CD4-positive, alpha-beta memory T cell (primary cell): ENCODE measurements at regions not wholly inside any gene's neighbourhood (a gene's known extent, or its start where the extent isn't known, plus 50 kb on each side); places are given as distances from the start of the nearest gene placed in this dataset.

Source experiments
- CTCF ChIA-PET: fragments of 350-600 bp; sonication (Branson Sonifier 250); formaldehyde crosslinking; loops from one replicate; lab custom pipeline; 2021; ENCODE audit warnings: inconsistent platforms; ENCODE audit not compliant: partially characterized antibody; lab: Charles Lee
- POLR2A ChIA-PET: fragments of 350-600 bp; sonication (Branson Sonifier 250); formaldehyde crosslinking; loops from one replicate; lab custom pipeline; 2021; ENCODE audit not compliant: partially characterized antibody; lab: Charles Lee
- DNase-seq, 5 donors: peaks; one replicate each; pipeline versions ENCODE4 v3.0.0 to v3.0.0-alpha.2; 2020 to 2022; ENCODE audit warnings: mixed read lengths in 1 of 5
- H3K27ac ChIP-seq: one replicate; pipeline ENCODE4 v1.7.0; 2013; ENCODE audit warnings: low read depth, low read length
- H3K27me3 ChIP-seq: 2 replicates; pipeline ENCODE4 v1.7.0; 2013; ENCODE audit warnings: mild to moderate bottlenecking, low read length, moderate library complexity; ENCODE audit not compliant: insufficient read depth
- H3K36me3 ChIP-seq: 2 replicates; pipeline ENCODE4 v1.7.0; 2013; ENCODE audit warnings: mild to moderate bottlenecking, low read length, moderate library complexity; ENCODE audit not compliant: insufficient read depth
- H3K4me1 ChIP-seq: 2 replicates; pipeline ENCODE4 v1.7.0; 2013; ENCODE audit warnings: mild to moderate bottlenecking, low read length, moderate library complexity; ENCODE audit not compliant: insufficient read depth
- H3K4me3 ChIP-seq, 2 donors: one replicate each; pipeline ENCODE4 v1.7.0; 2013; ENCODE audit warnings: low read length in 2 of 2, mild to moderate bottlenecking in 1 of 2
- H3K9me3 ChIP-seq, 2 donors: one replicate each; pipeline ENCODE4 v1.7.0; 2013; ENCODE audit warnings: low read length in 2 of 2, control low read depth in 1 of 2; ENCODE audit not compliant: control insufficient read depth in 1 of 2
- H3K27ac Mint-ChIP-seq, 7 donors: one replicate each; pipeline ENCODE4 v1.8.0; 2020 to 2021; ENCODE audit warnings: mixed read lengths in 7 of 7, mild to moderate bottlenecking in 6 of 7, inconsistent platforms in 3 of 7, moderate library complexity in 3 of 7
- H3K27me3 Mint-ChIP-seq, 2 donors: one replicate each; pipeline ENCODE4 v1.8.0; 2020 to 2021; ENCODE audit warnings: mixed read lengths in 2 of 2
- H3K36me3 Mint-ChIP-seq, 2 donors: one replicate each; pipeline ENCODE4 v1.8.0; 2020 to 2021; ENCODE audit warnings: mixed read lengths in 2 of 2, inconsistent platforms in 1 of 2, mild to moderate bottlenecking in 1 of 2
- H3K4me1 Mint-ChIP-seq, 4 donors: one replicate each; pipeline ENCODE4 v1.8.0; 2020 to 2021; ENCODE audit warnings: mixed read lengths in 4 of 4, mild to moderate bottlenecking in 1 of 4
- H3K4me3 Mint-ChIP-seq, 8 donors: one replicate each; pipeline ENCODE4 v1.8.0; 2020 to 2021; ENCODE audit warnings: mixed read lengths in 8 of 8, mild to moderate bottlenecking in 7 of 8, moderate library complexity in 6 of 8, inconsistent platforms in 3 of 8
- H3K9me3 Mint-ChIP-seq, 8 donors: one replicate each; pipeline ENCODE4 v1.8.0; 2020 to 2021; ENCODE audit warnings: mixed read lengths in 8 of 8, mild to moderate bottlenecking in 5 of 8, inconsistent platforms in 3 of 8, moderate library complexity in 1 of 8
- intact Hi-C: fragments of 100-400 bp; cut with micrococcal nuclease; formaldehyde crosslinking; loops from one replicate; pipeline ENCODE4 v1.15.1; 2023

DNA sequence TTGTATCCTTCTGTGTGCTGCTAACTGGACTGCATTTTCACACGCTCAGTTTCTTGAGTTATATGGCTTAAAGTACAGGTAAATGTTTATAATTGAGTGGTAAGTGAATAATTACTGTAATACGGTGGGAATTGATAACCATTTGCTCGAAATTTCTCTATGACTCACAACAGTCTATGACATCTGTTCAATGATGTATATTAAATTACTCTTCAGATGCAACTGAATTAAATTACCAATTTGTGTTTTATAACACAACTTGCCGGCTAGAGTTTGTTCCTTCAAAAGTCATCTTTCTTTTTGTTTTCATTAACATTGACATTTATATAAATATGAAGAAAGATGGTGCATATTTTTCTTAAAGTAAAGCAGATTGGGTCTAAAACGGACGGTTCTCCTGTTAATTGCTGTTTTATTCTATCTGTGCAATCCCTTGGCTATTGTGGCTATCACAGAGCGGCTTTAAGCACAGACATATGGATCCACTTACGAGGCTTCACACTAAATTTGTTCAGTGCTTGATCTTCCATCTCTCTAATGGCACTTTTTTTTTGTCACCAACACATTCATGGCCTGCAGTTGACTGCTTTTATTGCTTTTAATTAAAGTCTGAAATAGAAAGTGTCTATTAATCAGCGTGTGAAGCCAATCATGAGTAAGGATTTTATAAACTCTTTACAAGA lies 1291.6 kb upstream of the SLC10A2 start:
- Mint-ChIP-seq H3K9me3 (peaks cover 0 to 7% (median 2%) of the 10 kb centered on the region in 8 donors), H3K36me3 (no peaks in the 10 kb centered on the region), H3K4me1 (no peaks in the 10 kb centered on the region), H3K27me3 (no peaks in the 10 kb centered on the region), H3K27ac (no peak overlapping the region), H3K4me3 (no peak overlapping the region)
- H3K27me3 ChIP-seq = no peaks in the 10 kb centered on the region
- ChIA-PET POLR2A (no interaction called here), CTCF (interaction anchor here (0.6 kb wide), 1 partner anchor 485 kb away, joined by 3 read pairs; no protein-coding TSS in a partner anchor)
- no peak for DNase-seq
- no peaks in the 10 kb centered on the region for H3K36me3 ChIP-seq
- intact Hi-C loops = no loop called here
- no peak overlapping the region for H3K4me3 ChIP-seq
- no peak overlapping the region for H3K27ac ChIP-seq
- H3K4me1 ChIP-seq = no peaks in the 10 kb centered on the region
- no peaks in the 10 kb centered on the region for H3K9me3 ChIP-seq

- Mint-ChIP-seq H3K36me3 (no peaks in the 10 kb centered on the region), H3K4me3 (no peak overlapping the region), H3K9me3 (peaks cover 0 to 7% (median 2%) of the 10 kb centered on the region in 8 donors), H3K4me1 (no peaks in the 10 kb centered on the region), H3K27ac (no peak overlapping the region), H3K27me3 (no peaks in the 10 kb centered on the region)
- CTCF ChIA-PET = no interaction called here
- H3K36me3 ChIP-seq = no peaks in the 10 kb centered on the region
- DNase-seq = no peak
- H3K9me3 ChIP-seq = no peaks in the 10 kb centered on the region
- no peak overlapping the region for H3K27ac ChIP-seq
- no peak overlapping the region for H3K4me3 ChIP-seq
- POLR2A ChIA-PET = no interaction called here
- intact Hi-C loops = no loop called here
- no peaks in the 10 kb centered on the region for H3K27me3 ChIP-seq
- no peaks in the 10 kb centered on the region for H3K4me1 ChIP-seq
Observed at GRCh38 chr13:104357174-104357573, 1291.0 kb upstream of the SLC10A2 start.

GRCh38 chr13:104355041-104355670 lies 1288.9 kb upstream of the SLC10A2 start:
- Mint-ChIP-seq H3K27me3 (no peaks in the 10 kb centered on the region), H3K4me3 (no peak overlapping the region)

GRCh38 chr13:104327211-104327610 lies 1261.0 kb upstream of the SLC10A2 start:
- POLR2A ChIA-PET = no interaction called here
- CTCF ChIA-PET = no interaction called here
- DNase-seq = no peak

More at GRCh38 chr13:104355041-104355670, 1288.9 kb upstream of the SLC10A2 start:
- CTCF ChIA-PET = no interaction called here
- Histone ChIP-seq H3K4me1 (no peaks in the 10 kb centered on the region), H3K27ac (no peak overlapping the region), H3K36me3 (no peaks in the 10 kb centered on the region), H3K4me3 (no peak overlapping the region), H3K27me3 (no peaks in the 10 kb centered on the region), H3K9me3 (no peaks in the 10 kb centered on the region)
- POLR2A ChIA-PET = no interaction called here
- Mint-ChIP-seq H3K4me1 (no peaks in the 10 kb centered on the region), H3K9me3 (peaks cover 0 to 12% (median 3%) of the 10 kb centered on the region in 8 donors), H3K27ac (no peak overlapping the region), H3K36me3 (no peaks in the 10 kb centered on the region)
- no peak for DNase-seq
- intact Hi-C loops = no loop called here

GRCh38 chr13:104326523-104326922 lies 1260.3 kb upstream of the SLC10A2 start:
- Mint-ChIP-seq H3K4me3 (no peak overlapping the region), H3K27ac (no peak overlapping the region), H3K27me3 (no peaks in the 10 kb centered on the region), H3K9me3 (peaks cover 0 to 7% (median under 1%) of the 10 kb centered on the region in 8 donors), H3K4me1 (no peaks in the 10 kb centered on the region), H3K36me3 (no peaks in the 10 kb centered on the region)
- Histone ChIP-seq H3K4me1 (no peaks in the 10 kb centered on the region), H3K27ac (no peak overlapping the region), H3K27me3 (no peaks in the 10 kb centered on the region), H3K36me3 (no peaks in the 10 kb centered on the region), H3K4me3 (no peak overlapping the region), H3K9me3 (no peaks in the 10 kb centered on the region)
- CTCF ChIA-PET = no interaction called here
- intact Hi-C loops = no loop called here
- no peak for DNase-seq
- POLR2A ChIA-PET = no interaction called here

More at GRCh38 chr13:104327211-104327610, 1261.0 kb upstream of the SLC10A2 start:
- Histone ChIP-seq H3K9me3 (no peaks in the 10 kb centered on the region), H3K4me3 (no peak overlapping the region), H3K27ac (no peak overlapping the region), H3K4me1 (no peaks in the 10 kb centered on the region), H3K36me3 (no peaks in the 10 kb centered on the region), H3K27me3 (no peaks in the 10 kb centered on the region)
- Mint-ChIP-seq H3K27me3 (no peaks in the 10 kb centered on the region), H3K9me3 (peaks cover 0 to 7% (median 2%) of the 10 kb centered on the region in 8 donors), H3K36me3 (no peaks in the 10 kb centered on the region), H3K4me3 (no peak overlapping the region), H3K4me1 (no peaks in the 10 kb centered on the region), H3K27ac (no peak overlapping the region)
- intact Hi-C loops = no loop called here

DNA sequence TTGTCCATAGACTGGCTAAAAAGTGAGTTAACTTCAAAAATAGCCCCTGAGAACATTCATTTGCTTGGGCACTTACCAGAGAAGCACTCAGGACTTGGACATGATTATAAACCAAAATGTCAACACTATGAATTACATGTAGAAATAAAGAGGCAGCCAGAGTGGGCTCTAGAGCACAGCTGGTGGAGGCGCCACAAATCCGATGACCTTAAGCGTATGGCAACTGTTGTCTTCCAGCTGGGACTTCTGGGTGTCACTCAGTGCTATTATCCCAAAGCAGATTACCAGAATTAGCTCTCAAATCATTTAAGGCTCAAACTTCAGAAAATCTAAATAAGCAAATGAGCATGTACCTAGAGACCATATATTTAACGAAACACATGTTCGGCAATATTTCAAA lies 1255.5 kb upstream of the SLC10A2 start:
- DNase-seq = no peak
- no peak overlapping the region for H3K4me3 Mint-ChIP-seq
- H3K36me3 ChIP-seq = no peaks in the 10 kb centered on the region
- ChIA-PET POLR2A (no interaction called here), CTCF (no interaction called here)
- no peaks in the 10 kb centered on the region for H3K4me1 Mint-ChIP-seq
- no peak overlapping the region for H3K27ac Mint-ChIP-seq
- H3K27ac ChIP-seq = no peak overlapping the region
- intact Hi-C loops = no loop called here
- H3K9me3 Mint-ChIP-seq = peaks cover 0 to 3% (median 0%) of the 10 kb centered on the region in 8 donors
- H3K4me3 ChIP-seq = no peak overlapping the region
- no peaks in the 10 kb centered on the region for H3K4me1 ChIP-seq
- H3K36me3 Mint-ChIP-seq = no peaks in the 10 kb centered on the region
- H3K27me3 Mint-ChIP-seq = no peaks in the 10 kb centered on the region
- no peaks in the 10 kb centered on the region for H3K27me3 ChIP-seq
- H3K9me3 ChIP-seq = no peaks in the 10 kb centered on the region

DNA sequence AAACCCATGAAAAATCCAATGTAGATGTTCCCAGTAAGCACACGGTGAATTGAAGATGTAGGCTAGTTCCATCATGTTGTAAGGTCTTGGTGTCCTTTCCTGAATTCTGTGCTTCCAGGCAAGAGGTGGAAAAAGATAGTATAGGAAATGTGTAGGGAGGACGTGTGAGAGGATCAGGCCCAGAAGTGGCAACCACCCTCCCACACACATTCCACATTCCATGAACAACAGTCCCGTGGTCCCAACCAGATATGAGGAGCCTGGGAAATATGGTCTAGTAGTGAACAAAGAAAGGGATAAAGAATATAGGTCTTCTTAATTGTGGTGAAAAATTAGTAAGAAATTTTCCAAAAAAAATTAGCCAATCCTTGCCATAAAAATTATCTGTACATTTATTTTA lies 1254.2 kb upstream of the SLC10A2 start:
- Histone ChIP-seq H3K9me3 (no peaks in the 10 kb centered on the region), H3K27ac (no peak overlapping the region), H3K36me3 (no peaks in the 10 kb centered on the region), H3K4me3 (no peak overlapping the region), H3K4me1 (no peaks in the 10 kb centered on the region), H3K27me3 (no peaks in the 10 kb centered on the region)
- H3K4me3 Mint-ChIP-seq = no peak overlapping the region
- no peaks in the 10 kb centered on the region for H3K36me3 Mint-ChIP-seq
- intact Hi-C loops = no loop called here
- peaks cover 0 to 3% (median 0%) of the 10 kb centered on the region in 8 donors for H3K9me3 Mint-ChIP-seq
- H3K4me1 Mint-ChIP-seq = no peaks in the 10 kb centered on the region
- no peaks in the 10 kb centered on the region for H3K27me3 Mint-ChIP-seq
- no peak for DNase-seq
- H3K27ac Mint-ChIP-seq = no peak overlapping the region
- ChIA-PET POLR2A (no interaction called here), CTCF (no interaction called here)
